OCI-LY3 (cell line): ENCODE measurements at regions not wholly inside any gene's neighbourhood (a gene's known extent, or its start where the extent isn't known, plus 50 kb on each side); places are given as distances from the start of the nearest gene placed in this dataset.

ENCODE experiments used
- CTCF ChIP-seq: fragments of 200-600, 300-600 bp; sonication (generic); IDR thresholded peaks from 2 replicates; pipeline ENCODE4 v1.5.1; 2014; ENCODE audit warnings: antibody characterized with exemption, low read length, low read depth
- EZH2phosphoT487 ChIP-seq: fragments of 200-600 bp; shearing (Covaris generic); IDR thresholded peaks from 2 replicates; pipeline ENCODE4 v1.6.1; 2018; ENCODE audit warnings: antibody characterized with exemption, mixed run types, low read depth

- TF ChIP-seq CTCF: no peak
- no peak for TF ChIP-seq EZH2phosphoT487
Observed at GRCh38 chr5:19208397-19208796, 779.6 kb downstream of the CDH18 start.
